ENCODE measurements at regions not wholly inside any gene's neighbourhood (a gene's known extent, or its start where the extent isn't known, plus 50 kb on each side); places are given as distances from the start of the nearest gene placed in this dataset.

GRCh38 chr6:126504792-126505191, 164.9 kb downstream of the CENPW start:
- Histone ChIP-seq H3K36me3 (ENCODE audit: control insufficient read depth, insufficient read depth, low read length) (no peaks in the 10 kb centered on the region), H3K4me3 (ENCODE audit: low read depth, low read length) (no peak overlapping the region), H3K27me3 (ENCODE audit: control insufficient read depth, insufficient read depth, low read length) (no peaks in the 10 kb centered on the region)
- no peak for FAIRE-seq
- no peak for DNase-seq (ENCODE audit: low read depth)
- TF ChIP-seq, protein P1, sequence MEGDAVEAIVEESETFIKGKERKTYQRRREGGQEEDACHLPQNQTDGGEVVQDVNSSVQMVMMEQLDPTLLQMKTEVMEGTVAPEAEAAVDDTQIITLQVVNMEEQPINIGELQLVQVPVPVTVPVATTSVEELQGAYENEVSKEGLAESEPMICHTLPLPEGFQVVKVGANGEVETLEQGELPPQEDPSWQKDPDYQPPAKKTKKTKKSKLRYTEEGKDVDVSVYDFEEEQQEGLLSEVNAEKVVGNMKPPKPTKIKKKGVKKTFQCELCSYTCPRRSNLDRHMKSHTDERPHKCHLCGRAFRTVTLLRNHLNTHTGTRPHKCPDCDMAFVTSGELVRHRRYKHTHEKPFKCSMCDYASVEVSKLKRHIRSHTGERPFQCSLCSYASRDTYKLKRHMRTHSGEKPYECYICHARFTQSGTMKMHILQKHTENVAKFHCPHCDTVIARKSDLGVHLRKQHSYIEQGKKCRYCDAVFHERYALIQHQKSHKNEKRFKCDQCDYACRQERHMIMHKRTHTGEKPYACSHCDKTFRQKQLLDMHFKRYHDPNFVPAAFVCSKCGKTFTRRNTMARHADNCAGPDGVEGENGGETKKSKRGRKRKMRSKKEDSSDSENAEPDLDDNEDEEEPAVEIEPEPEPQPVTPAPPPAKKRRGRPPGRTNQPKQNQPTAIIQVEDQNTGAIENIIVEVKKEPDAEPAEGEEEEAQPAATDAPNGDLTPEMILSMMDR (IDR thresholded peaks at IDR 0.05; ENCODE audit: insufficient read depth, low read length, severe bottlenecking) = no peak

DNA sequence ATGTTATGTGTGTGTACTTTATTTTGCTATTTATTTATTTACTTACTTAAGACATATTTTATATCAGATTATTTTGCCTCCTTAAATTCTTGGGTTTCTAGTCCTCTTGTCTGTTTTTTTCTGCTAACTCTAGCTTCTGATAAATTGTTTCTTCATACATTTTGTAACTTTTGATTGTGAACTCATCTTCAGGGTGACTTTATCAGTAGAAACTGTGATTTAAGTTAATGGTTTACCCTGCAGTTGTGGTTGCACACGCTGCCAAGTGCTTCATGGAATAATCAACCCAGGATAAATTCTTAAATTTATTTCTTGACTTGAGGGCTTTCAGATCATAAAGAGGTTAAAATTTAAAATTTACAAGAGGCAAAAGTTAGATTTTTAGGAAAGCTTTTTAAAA, 173.3 kb downstream of the CENPW start:
- TF ChIP-seq, protein P1 (IDR thresholded peaks at IDR 0.05; ENCODE audit: insufficient read depth, low read length, severe bottlenecking) = no peak
- no peak for FAIRE-seq
- no peak overlapping the region for H3K4me3 ChIP-seq (ENCODE audit: low read depth, low read length)

DNA sequence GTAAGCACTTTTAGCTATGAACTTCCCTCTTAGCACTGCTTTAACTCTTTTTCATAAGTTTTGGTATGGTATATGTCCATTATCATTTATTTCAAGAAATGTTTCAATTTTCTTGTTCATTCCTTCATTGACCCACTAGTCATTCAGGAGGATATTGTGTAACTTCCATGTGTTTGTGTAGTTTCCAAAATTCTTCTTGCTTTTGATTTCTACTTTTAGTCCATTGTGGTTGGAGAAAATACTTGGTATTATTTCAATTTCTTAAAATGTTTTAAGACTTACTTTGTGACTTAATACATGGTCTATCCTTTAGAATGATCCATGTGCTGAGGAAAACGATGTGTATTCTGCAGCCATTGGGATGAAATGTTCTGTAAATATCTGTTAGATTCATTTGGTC, 176.5 kb downstream of the CENPW start:
- no peaks in the 10 kb centered on the region for H3K36me3 ChIP-seq (ENCODE audit: control insufficient read depth, insufficient read depth, low read length)
- no peak overlapping the region for H3K4me3 ChIP-seq (ENCODE audit: low read depth, low read length)
- TF ChIP-seq, protein P1 (IDR thresholded peaks at IDR 0.05; ENCODE audit: insufficient read depth, low read length, severe bottlenecking) = no peak
- no peaks in the 10 kb centered on the region for H3K27me3 ChIP-seq (ENCODE audit: control insufficient read depth, insufficient read depth, low read length)
- no peak for FAIRE-seq
- DNase-seq (ENCODE audit: low read depth) = no peak

More for the DNA sequence above, 173.3 kb downstream of the CENPW start:
- no peak for DNase-seq (ENCODE audit: low read depth)
- H3K27me3 ChIP-seq (ENCODE audit: control insufficient read depth, insufficient read depth, low read length) = no peaks in the 10 kb centered on the region
- no peaks in the 10 kb centered on the region for H3K36me3 ChIP-seq (ENCODE audit: control insufficient read depth, insufficient read depth, low read length)

GRCh38 chr6:126524811-126525326, 185.0 kb downstream of the CENPW start:
- H3K36me3 ChIP-seq (ENCODE audit: control insufficient read depth, insufficient read depth, low read length) = no peaks in the 10 kb centered on the region
- DNase-seq (ENCODE audit: low read depth) (no peak), FAIRE-seq (no peak)
- TF ChIP-seq, protein P1 (IDR thresholded peaks at IDR 0.05; ENCODE audit: insufficient read depth, low read length, severe bottlenecking) = no peak
- H3K27me3 ChIP-seq (ENCODE audit: control insufficient read depth, insufficient read depth, low read length) = no peaks in the 10 kb centered on the region
- H3K4me3 ChIP-seq (ENCODE audit: low read depth, low read length) = no peak overlapping the region

GRCh38 chr6:126526547-126526946, 186.6 kb downstream of the CENPW start:
- no peak overlapping the region for H3K4me3 ChIP-seq (ENCODE audit: low read depth, low read length)
- FAIRE-seq (no peak), DNase-seq (ENCODE audit: low read depth) (no peak)
- no peaks in the 10 kb centered on the region for H3K36me3 ChIP-seq (ENCODE audit: control insufficient read depth, insufficient read depth, low read length)
- H3K27me3 ChIP-seq (ENCODE audit: control insufficient read depth, insufficient read depth, low read length) = no peaks in the 10 kb centered on the region
- TF ChIP-seq, protein P1 (IDR thresholded peaks at IDR 0.05; ENCODE audit: insufficient read depth, low read length, severe bottlenecking) = no peak

GRCh38 chr6:126526996-126527606, 187.2 kb downstream of the CENPW start:
- Histone ChIP-seq H3K36me3 (ENCODE audit: control insufficient read depth, insufficient read depth, low read length) (no peaks in the 10 kb centered on the region), H3K27me3 (ENCODE audit: control insufficient read depth, insufficient read depth, low read length) (no peaks in the 10 kb centered on the region), H3K4me3 (ENCODE audit: low read depth, low read length) (no peak overlapping the region)
- FAIRE-seq (peak; percentile 36), DNase-seq (ENCODE audit: low read depth) (no peak)
- TF ChIP-seq, protein P1 (IDR thresholded peaks at IDR 0.05; ENCODE audit: insufficient read depth, low read length, severe bottlenecking) = no peak

All from bronchial epithelial cell (primary cell).